SK-N-SH treated with all-trans-retinoic acid at 6 μM for 48 hours (cell line): ENCODE measurements at regions not wholly inside any gene's neighbourhood (a gene's known extent, or its start where the extent isn't known, plus 50 kb on each side); places are given as distances from the start of the nearest gene placed in this dataset.

Source experiments
- ATAC-seq: fragments of 200-7000 bp; cut with Tn5 transposase; 3 replicates; pipeline ENCODE4 v1.9.1; 2020; ENCODE audit warnings: mild to moderate bottlenecking, moderate library complexity
- ARNTL ChIP-seq: fragments of 450-650 bp; formaldehyde crosslinking; IDR thresholded peaks from 2 replicates; pipeline ENCODE4 v1.5.0; 2020; ENCODE audit warnings: low read depth, mild to moderate bottlenecking, moderate library complexity, borderline replicate concordance
- ESRRG ChIP-seq: fragments of 250-450 bp; sonication (Bioruptor Pico); IDR thresholded peaks from 2 replicates; pipeline ENCODE4 v1.6.1; 2021; ENCODE audit warnings: mild to moderate bottlenecking
- GLIS3 ChIP-seq: fragments of 250-450 bp; sonication (Bioruptor Pico); IDR thresholded peaks from 2 replicates; pipeline ENCODE4 v1.5.0; 2020; ENCODE audit warnings: mild to moderate bottlenecking, moderate library complexity
- ISL1 ChIP-seq: fragments of 250-450 bp; sonication (Bioruptor Pico); IDR thresholded peaks from 2 replicates; pipeline ENCODE4 v2.1.2; 2022; ENCODE audit warnings: mild to moderate bottlenecking, moderate library complexity
- OSR1 ChIP-seq: fragments of 250-450 bp; sonication (Bioruptor Pico); IDR thresholded peaks from 2 replicates; pipeline ENCODE4 v1.8.0; 2022; ENCODE audit warnings: moderate library complexity, mild to moderate bottlenecking, inconsistent platforms
- PATZ1 ChIP-seq: fragments of 250-450 bp; sonication (Bioruptor Pico); IDR thresholded peaks from 2 replicates; pipeline ENCODE4 v1.8.0; 2020; ENCODE audit warnings: mild to moderate bottlenecking, moderate library complexity, borderline replicate concordance
- PPARA ChIP-seq: fragments of 250-450 bp; sonication (Bioruptor Pico); IDR thresholded peaks from 2 replicates; pipeline ENCODE4 v1.5.0; 2020; ENCODE audit warnings: mild to moderate bottlenecking, borderline replicate concordance
- RARB ChIP-seq: fragments of 250-450 bp; sonication (Bioruptor Pico); IDR thresholded peaks from 2 replicates; pipeline ENCODE4 v1.8.0; 2021; ENCODE audit warnings: mild to moderate bottlenecking, moderate library complexity
- SNAI2 ChIP-seq: fragments of 250-450 bp; sonication (Bioruptor Pico); IDR thresholded peaks from 2 replicates; pipeline ENCODE4 v1.5.0; 2020; ENCODE audit warnings: mild to moderate bottlenecking, moderate library complexity
- TCF4 ChIP-seq: fragments of 250-450 bp; sonication (Bioruptor Pico); IDR thresholded peaks from 2 replicates; pipeline ENCODE4 v1.8.0; 2021; ENCODE audit warnings: mild to moderate bottlenecking, moderate library complexity, borderline replicate concordance
- ZC3H10 ChIP-seq: fragments of 250-450 bp; sonication (Bioruptor Pico); IDR thresholded peaks from 2 replicates; pipeline ENCODE4 v1.5.1; 2021; ENCODE audit warnings: mild to moderate bottlenecking, moderate library complexity
- ZFP30 ChIP-seq: fragments of 450-650 bp; formaldehyde crosslinking; IDR thresholded peaks from 2 replicates; pipeline ENCODE4 v1.5.0; 2022; ENCODE audit warnings: mild to moderate bottlenecking, moderate library complexity
- ZNF565 ChIP-seq: fragments of 450-650 bp; formaldehyde crosslinking; conservative IDR thresholded peaks from 2 replicates; pipeline ENCODE4 v1.5.0; 2020; ENCODE audit warnings: low read depth, mild to moderate bottlenecking, moderate library complexity
- ZNF8 ChIP-seq: fragments of 450-650 bp; formaldehyde crosslinking; IDR thresholded peaks from 2 replicates; pipeline ENCODE4 v1.5.0; 2020; ENCODE audit warnings: mild to moderate bottlenecking, moderate library complexity
- TF ChIP-seq, protein P1 (sequence below): fragments of 250-450 bp; sonication (Bioruptor Pico); IDR thresholded peaks from 2 replicates; pipeline ENCODE4 v1.5.0; 2020; ENCODE audit warnings: mild to moderate bottlenecking, moderate library complexity
- TF ChIP-seq, protein P2 (sequence below): fragments of 250-450 bp; sonication (Bioruptor Pico); IDR thresholded peaks from 2 replicates; pipeline ENCODE4 v1.5.1; 2021; ENCODE audit warnings: mild to moderate bottlenecking, moderate library complexity
- TF ChIP-seq, protein P3 (sequence below): fragments of 250-450 bp; sonication (Bioruptor Pico); IDR thresholded peaks from 2 replicates; pipeline ENCODE4 v1.5.1; 2020; ENCODE audit warnings: low read depth, mild to moderate bottlenecking, moderate library complexity

- no peak for TF ChIP-seq ARNTL
These were observed 151.5 kb downstream of the CTTN start (continued) for GRCh38 chr11:70549796-70550195.

GRCh38 chr11:70550456-70551195 is 152.3 kb downstream of the CTTN start:
- TF ChIP-seq ISL1 (CRISPR knock-in tag) (no peak), OSR1 (no peak)
- TF ChIP-seq, all 23 proteins: peak for 0
- no peak for ATAC-seq

DNA sequence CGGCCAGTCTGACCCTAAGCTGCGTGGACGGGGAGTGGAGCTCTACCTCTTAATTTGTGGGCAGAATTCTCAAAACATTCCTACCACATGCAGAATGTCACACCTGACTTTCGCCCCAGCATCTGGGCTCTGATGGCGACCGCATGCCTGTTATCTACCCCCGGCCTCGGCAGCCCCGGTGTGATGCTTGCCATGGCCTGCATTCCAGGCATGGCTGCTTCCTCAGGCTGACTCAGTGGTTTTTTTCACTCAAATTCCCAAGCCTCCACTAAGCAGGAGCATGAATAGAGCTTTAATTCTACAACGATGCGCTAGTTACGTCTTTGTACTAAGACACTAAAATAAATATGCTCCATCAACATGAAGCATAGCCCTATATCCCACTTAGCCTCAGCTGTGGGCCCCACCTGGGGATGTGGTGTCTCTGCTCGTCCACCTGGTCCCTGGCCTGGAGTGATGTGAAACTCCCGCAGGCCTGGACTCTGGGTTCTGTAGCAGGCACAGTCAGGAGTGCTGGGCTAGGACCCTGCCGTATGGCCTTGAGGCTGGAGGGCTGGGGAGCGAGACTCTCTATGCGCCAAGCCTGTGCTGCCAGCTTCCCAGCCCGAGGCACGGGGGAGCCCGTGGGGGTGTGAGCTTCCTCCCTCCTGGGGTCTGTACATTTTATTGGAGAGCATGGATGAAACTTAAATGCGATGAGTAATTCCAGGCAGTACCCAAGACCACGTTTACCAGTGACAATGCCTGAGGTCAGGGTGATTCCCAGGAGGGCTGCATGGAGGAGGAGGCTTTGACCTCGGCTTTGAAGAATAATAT is 153.2 kb downstream of the CTTN start:
- TF ChIP-seq, protein P1, sequence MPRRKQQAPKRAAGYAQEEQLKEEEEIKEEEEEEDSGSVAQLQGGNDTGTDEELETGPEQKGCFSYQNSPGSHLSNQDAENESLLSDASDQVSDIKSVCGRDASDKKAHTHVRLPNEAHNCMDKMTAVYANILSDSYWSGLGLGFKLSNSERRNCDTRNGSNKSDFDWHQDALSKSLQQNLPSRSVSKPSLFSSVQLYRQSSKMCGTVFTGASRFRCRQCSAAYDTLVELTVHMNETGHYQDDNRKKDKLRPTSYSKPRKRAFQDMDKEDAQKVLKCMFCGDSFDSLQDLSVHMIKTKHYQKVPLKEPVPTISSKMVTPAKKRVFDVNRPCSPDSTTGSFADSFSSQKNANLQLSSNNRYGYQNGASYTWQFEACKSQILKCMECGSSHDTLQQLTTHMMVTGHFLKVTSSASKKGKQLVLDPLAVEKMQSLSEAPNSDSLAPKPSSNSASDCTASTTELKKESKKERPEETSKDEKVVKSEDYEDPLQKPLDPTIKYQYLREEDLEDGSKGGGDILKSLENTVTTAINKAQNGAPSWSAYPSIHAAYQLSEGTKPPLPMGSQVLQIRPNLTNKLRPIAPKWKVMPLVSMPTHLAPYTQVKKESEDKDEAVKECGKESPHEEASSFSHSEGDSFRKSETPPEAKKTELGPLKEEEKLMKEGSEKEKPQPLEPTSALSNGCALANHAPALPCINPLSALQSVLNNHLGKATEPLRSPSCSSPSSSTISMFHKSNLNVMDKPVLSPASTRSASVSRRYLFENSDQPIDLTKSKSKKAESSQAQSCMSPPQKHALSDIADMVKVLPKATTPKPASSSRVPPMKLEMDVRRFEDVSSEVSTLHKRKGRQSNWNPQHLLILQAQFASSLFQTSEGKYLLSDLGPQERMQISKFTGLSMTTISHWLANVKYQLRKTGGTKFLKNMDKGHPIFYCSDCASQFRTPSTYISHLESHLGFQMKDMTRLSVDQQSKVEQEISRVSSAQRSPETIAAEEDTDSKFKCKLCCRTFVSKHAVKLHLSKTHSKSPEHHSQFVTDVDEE = no peak
- TF ChIP-seq, protein P2, sequence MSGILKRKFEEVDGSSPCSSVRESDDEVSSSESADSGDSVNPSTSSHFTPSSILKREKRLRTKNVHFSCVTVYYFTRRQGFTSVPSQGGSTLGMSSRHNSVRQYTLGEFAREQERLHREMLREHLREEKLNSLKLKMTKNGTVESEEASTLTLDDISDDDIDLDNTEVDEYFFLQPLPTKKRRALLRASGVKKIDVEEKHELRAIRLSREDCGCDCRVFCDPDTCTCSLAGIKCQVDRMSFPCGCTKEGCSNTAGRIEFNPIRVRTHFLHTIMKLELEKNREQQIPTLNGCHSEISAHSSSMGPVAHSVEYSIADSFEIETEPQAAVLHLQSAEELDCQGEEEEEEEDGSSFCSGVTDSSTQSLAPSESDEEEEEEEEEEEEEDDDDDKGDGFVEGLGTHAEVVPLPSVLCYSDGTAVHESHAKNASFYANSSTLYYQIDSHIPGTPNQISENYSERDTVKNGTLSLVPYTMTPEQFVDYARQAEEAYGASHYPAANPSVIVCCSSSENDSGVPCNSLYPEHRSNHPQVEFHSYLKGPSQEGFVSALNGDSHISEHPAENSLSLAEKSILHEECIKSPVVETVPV = no peak
- TF ChIP-seq TCF4 (CRISPR knock-in tag) = no peak
- no peak for TF ChIP-seq ZNF565 (CRISPR knock-in tag)
- no peak for TF ChIP-seq ISL1 (CRISPR knock-in tag)
- TF ChIP-seq PPARA (CRISPR knock-in tag) = no peak
- TF ChIP-seq, all 23 proteins: peak for 0
- ATAC-seq = no peak

GRCh38 chr11:70552167-70553150 is 154.1 kb downstream of the CTTN start:
- ATAC-seq = no peak
- TF ChIP-seq ZC3H10 (CRISPR knock-in tag) = no peak
- no peak for TF ChIP-seq ZFP30 (CRISPR knock-in tag)
- TF ChIP-seq ZNF565 (CRISPR knock-in tag) = no peak
- TF ChIP-seq SNAI2 (CRISPR knock-in tag) = no peak
- TF ChIP-seq RARB = no peak
- TF ChIP-seq PATZ1 (CRISPR knock-in tag) = no peak
- no peak for TF ChIP-seq TCF4 (CRISPR knock-in tag)
- no peak for TF ChIP-seq ZNF8
- TF ChIP-seq ISL1 (CRISPR knock-in tag) = no peak
- no peak for TF ChIP-seq ARNTL
- no peak for TF ChIP-seq ESRRG (CRISPR knock-in tag)
- no peak for TF ChIP-seq GLIS3 (CRISPR knock-in tag)
- TF ChIP-seq, protein P3, sequence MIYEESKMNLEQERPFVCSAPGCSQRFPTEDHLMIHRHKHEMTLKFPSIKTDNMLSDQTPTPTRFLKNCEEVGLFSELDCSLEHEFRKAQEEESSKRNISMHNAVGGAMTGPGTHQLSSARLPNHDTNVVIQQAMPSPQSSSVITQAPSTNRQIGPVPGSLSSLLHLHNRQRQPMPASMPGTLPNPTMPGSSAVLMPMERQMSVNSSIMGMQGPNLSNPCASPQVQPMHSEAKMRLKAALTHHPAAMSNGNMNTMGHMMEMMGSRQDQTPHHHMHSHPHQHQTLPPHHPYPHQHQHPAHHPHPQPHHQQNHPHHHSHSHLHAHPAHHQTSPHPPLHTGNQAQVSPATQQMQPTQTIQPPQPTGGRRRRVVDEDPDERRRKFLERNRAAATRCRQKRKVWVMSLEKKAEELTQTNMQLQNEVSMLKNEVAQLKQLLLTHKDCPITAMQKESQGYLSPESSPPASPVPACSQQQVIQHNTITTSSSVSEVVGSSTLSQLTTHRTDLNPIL (CRISPR knock-in tag) = no peak
- TF ChIP-seq OSR1 = no peak
- TF ChIP-seq PPARA (CRISPR knock-in tag) = no peak
